ENCODE measurements at regions not wholly inside any gene's neighbourhood (a gene's known extent, or its start where the extent isn't known, plus 50 kb on each side); places are given as distances from the start of the nearest gene placed in this dataset.

DNA sequence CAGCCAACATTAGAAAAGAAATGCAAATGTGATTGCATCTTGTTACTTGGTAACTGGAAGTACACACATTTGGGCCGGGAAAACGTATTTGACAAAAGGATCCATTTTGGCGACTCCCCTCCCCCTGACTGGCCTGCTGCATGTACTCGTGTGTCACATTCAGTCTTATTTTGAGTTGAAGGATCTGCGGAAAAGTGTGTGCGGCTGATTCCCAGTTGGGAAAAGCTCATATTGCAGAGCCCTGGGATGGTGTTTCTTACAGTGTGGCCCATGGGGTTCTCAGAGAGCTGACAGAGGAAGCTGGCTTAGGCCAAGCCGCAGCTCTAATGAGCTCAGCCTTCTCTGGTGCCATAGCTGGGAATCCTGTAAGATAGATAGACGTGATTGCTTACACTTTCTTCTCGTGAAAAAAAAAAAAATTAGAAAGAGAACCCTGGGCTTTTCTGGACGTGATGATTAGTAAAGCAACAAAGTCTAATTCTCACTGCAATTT is 170.3 kb upstream of the ARGLU1 start:
- DNase-seq: no peak

DNA sequence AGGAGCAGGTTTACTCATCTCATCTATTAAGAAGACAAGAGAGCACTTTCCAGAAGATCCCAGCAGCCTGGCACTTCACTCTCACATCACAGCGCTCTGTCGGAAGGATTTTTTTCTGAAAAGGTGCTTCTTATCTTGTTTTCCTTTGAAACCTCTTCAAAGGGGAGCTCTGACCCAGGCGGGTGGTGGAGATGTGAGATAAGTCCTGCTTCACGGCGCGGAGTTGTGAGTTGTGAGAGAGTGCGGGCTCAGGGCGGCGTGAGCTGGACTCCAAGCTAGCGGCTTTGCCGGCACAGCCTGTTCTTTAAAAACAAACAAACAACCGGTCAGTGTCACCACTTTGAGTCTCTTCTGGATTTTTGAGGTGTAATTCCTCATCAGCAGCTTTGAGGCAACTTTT is 169.0 kb upstream of the ARGLU1 start:
- DNase-seq: no peak

DNA sequence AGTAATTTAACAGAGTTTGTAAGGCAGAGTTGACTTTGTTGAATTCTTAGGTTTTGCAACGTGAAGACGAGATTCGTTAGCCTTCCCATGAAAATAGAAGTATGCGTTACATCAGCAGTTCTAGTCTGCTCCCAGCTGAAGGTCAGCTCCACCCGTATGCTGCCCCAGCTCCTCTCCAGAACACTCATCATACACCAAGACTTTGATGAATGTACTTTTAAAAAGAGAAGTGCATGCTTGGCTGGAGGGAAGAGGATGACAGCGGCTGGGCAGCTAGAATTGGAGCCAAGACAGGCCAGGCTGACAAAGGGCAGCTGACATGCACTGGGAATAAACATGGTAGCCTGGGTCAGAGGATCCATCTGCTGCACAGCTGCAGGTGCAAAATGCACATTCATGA is 166.3 kb upstream of the ARGLU1 start:
- no peak for DNase-seq

DNA sequence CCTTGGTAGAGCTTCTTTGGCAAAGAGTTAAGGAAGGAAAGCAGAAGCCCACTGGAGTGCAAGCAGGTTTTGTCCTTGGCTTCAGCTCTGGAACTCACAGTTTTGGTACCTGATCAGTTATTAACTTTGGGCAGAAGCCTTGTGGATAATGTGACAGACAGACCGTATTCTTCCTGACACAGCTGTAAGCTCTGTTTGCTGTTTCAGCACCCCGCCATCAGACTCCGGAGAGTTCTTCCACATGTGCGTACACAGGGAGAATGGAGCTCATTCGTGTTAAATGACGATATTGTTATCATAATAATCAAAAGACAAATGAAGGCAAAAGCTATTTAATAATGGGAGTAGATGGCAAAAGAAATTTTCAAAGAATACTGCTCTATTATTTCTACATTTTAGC is 155.1 kb upstream of the ARGLU1 start:
- DNase-seq: no peak

DNA sequence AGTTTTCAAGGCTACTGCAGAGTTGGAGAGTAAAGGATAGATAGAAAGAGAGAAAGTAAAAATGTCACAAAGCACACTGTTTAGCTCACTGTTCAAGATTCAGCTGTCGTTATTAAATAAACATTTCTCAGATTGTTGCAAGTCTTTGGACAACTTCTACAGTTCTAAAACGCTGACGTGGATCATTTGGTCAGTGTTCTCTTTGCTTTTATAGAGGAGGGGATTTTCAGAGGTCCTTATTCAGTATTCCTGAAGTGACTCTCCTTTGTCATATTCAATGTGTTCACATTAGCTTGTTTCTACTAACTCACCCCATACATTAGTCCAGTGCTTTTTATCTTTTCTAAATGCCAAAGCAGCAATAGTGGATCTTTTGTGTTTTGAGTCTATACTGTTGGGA is 154.7 kb upstream of the ARGLU1 start:
- DNase-seq: no peak

DNA sequence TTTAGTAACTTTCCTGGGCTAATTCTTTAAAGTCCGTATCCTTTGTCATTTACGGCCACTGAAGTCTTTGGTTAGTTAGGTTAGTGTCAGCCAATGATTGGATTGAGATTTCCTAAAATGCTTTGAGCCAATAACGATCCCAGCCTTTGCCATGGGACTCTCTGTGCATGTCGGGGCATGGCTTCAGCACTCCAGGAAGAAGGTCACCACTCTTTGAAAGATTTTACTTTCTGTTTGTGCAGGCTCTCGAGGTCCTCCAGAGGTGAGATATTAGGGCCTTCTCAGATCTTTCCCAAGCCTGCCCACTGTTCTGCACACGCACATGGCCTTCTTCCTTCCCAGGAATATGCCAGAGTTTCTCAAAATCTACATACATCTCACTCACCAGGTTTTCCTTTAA is 153.7 kb upstream of the ARGLU1 start:
- no peak for DNase-seq

DNA sequence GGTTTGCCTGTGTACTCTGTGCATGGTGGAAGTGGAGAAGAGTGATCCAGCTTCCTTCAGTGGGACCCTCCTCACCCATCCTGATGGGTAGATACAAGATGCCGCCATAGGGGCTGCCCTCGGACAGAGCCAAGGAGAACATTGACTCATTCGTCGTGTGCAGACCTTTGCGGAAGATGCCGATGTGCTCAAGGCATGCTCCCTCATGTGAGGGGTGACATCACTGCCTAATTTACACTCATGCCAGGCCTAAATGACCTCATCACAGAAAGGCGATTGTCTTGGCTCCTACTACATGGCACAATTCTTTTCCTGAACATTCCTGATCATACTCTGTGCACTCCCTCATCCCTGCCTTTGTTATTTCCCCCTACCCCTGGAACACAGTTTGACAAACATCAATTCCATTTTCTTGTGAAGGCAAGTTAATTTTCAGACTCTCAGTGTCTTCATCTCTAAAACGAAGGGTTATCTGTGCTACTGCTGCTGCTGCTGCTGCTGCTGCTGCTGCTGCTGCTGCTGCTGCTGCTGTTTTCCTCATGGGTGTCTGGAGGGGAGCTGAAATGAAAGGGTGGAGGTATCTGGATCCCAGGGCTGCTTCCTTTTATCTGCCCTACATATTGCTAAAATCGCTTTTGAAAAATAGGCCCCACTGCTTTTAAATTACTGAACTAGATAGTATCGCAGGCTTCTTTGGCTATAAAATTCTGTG is 146.5 kb upstream of the ARGLU1 start:
- no peak for DNase-seq

DNA sequence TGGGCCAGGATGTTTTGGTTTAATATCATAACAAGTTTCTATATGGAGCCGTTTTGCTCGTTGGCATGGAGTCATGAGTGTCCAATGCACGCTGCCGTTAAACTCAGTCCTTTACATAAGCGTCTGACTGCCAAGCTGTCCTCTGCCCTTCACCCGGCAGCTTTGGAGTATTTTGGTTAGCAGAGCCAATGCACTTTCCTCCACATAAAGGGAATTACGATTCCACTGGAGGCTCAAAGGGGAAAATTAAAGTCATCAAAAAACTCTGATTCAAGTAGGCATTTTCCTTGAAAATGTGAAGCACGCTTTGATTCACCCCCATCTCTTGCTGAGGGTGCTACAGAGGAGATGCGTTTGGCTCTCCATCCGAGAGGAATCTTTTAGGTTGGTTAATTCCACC is 144.4 kb upstream of the ARGLU1 start:
- no peak for DNase-seq

DNA sequence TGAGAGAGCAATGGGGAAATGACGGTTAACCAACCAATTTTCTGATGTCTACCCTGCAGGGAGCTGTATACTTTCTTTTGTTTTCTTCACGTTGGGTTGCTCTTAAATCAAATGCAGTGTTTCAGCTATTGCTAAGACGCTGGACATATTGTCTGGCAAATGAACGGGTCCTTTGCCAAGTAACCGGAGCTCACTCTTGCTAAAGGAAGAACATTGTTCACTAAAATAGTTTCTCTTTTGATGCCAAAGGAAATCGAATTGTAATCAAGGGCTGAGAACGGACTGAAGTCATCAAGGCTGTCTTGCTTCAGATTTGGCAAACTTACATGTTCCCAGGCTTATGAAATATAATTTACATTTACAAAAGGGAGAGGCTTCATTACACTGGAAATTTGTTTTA is 142.3 kb upstream of the ARGLU1 start:
- DNase-seq: no peak

DNA sequence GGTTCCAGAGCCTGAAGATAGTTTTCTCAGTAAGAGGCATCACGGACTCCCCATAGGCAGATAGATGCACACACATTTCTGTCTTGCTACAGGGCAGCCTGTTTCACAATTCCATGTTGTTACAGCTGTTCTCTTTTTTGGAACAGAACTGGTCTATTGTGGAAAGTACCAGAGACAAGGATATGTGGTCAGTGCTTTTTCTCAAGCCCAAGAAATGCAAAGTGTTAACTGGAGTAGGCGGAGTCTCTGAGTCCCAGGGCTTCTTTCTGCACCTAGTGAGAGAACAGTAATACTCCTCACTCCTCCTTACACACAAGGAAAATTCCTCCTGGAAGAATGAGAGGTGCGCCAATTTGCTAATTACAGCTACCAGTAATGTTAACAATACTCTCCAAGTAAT is 141.6 kb upstream of the ARGLU1 start:
- no peak for DNase-seq

DNA sequence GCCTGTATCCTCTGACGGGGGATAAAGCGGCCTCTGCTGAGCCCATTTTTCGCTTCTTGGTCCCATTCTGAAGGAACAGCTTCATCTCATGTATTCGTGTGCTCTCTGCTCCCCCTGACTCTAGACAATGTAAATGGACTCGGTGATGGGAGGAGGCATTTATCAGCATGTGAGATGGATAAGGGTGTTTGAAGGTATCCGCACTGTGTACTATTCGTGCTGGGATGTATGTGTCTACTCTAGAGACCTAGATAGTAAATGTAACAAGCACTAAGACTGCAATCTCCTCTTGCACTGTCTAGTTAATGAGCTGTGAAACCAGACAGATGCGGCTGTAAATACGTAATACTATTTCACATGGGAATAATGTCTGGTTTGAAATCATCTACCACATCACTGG is 134.6 kb upstream of the ARGLU1 start:
- DNase-seq: no peak

DNA sequence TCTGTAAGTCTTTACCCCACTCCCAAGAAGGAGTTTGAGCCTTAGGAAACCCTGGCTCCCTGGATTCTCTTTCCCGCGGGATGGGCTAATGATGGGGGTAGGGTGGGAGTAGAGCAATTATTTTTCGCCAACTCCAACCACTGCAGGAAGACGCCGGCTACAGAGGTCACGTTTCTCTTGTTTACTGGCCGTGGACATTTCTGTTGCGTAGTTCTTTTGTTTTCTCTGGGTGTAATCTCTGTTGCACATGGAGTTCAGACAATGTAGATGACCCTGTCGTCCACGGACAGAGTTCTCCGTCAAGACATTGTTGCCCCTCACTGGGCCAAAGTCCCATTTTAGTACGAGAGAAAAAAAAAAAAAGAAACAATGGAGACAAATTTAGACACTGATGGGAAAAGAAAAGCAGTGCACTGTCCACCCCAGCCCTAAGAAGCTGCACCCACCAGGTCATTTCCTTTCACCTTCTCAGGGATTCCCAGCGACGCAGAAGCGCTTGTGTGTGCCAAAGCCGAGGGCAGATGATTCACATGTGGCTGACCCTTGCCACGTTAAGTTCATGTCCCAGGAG is 133.9 kb upstream of the ARGLU1 start:
- no peak for DNase-seq

DNA sequence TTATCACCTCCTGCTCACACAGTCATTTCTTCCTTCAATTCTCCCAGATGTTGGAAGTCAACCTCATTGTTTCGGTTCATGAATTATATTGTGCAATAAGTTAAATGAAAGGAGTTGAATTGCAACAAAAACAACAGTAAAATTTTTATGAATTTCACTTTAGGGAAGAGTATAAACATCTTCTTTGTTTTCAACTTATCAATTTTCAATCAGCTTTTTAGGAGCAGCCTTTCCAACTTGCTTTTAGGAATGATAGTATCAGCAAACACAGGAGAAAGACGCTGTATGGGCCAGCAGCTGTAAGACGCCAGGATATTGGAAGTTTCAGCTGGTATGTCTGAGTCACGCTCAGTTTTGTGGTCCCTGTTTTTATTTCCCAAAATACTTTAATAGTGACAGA is 132.5 kb upstream of the ARGLU1 start:
- no peak for DNase-seq

DNA sequence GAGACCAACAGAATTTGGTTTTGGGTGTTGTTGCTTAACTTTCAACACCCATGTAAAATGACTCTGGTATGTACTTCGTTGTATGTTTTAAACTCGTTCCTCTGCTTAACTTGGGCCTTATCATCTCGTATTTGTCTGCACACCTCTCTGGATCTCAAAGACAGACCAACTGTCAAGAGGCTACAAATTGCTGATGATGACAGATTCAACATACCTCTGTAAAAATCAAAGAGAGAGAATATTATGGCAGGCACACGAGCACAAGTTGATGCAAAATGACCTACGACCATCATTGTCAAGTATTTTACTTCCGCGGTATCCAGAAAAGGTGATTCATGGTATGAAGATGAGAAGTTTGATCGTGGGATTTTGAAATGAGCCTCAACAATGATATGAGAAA is 132.1 kb upstream of the ARGLU1 start:
- no peak for DNase-seq

DNA sequence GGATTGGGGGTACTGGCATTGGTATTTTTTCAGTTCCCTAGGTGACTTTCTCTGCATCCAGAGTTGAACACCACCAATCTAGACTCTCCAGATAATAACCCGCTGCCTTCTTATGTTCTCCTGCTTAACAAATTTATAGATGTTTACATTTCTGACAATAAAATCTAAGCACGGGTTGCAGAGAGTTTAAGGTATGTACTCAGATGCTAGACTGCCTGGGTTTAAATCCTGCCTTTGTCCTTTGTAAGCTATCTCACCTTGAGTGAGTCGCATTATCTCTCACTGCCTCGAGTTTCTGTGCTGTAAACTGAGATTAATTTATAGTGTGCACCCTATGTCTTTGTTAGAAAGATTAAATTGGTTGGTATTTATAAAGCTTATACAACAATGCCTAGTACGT is 131.4 kb upstream of the ARGLU1 start:
- no peak for DNase-seq

DNA sequence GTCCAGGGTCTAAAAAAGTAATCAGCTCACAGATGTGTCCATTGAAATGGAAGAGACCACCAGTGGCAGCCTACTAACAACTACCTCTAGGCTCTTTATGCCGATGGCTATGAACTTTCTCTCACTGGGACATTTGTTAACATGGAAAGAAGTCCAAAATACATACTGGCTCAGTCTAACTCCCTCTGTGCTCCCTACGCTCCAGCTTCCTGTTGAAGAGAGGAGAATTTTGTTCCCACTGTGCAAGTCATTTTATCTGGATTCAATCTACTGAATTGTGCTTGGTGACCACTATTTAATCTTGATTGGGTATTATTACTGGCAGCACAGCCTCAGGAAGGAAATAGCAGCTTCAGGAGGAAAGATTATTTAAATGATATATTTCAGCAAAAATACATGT is 128.8 kb upstream of the ARGLU1 start:
- DNase-seq: no peak

DNA sequence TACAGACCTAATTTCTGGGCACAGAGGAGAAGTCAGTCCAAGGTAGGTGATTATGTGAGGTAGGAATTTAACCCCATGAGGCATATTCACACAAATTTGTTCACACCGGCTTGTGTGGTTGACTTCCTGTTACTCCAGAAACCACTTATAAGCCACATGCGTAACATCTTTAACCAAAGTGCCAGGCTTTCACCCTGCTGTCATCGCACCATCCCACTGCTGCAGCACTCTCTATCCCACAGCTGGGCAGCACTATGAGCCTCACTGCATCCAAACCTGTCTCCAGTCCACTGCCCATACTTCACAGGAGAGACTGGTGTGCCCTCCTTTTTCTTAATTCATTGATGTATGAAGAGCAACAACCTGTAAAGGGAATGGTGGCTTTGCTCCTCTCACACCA is 128.2 kb upstream of the ARGLU1 start:
- no peak for DNase-seq

DNA sequence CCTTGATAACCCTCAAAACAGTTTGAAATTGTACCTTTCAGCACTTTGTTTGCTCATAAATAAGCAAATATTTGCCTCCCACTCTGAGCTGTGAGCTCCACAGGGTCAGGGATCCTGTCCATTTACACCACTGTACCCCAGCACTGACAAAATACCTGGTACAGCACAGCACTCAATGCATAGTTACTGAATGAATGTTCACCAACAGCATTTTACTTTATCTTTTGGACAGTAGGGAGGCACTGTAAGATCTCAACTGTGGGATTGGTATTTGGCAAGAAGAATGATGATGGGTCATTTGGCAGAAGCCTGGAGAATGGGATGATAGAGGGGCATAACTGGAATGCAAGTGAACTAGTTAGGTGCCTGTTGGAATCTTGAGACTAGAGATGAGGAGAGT is 127.2 kb upstream of the ARGLU1 start:
- no peak for DNase-seq

DNA sequence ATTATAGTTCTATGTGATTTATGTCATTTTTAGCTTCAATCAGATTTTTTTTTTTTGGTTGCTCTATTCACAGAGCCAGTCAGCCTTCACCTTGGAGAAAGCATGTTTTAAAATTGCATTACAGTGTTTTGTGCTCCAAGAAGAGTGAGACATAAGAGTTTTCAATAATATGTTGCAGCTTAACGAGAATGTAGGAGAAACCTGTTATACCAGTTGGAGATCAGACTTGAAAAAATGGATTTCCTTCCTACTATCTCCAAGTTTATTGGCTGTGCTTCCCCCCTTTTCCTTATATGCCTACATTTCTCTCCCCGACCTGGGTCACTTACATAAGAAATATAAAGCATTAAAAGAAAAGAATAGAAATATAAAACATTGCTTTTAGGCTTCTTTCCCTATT is 123.9 kb upstream of the ARGLU1 start:
- no peak for DNase-seq

DNA sequence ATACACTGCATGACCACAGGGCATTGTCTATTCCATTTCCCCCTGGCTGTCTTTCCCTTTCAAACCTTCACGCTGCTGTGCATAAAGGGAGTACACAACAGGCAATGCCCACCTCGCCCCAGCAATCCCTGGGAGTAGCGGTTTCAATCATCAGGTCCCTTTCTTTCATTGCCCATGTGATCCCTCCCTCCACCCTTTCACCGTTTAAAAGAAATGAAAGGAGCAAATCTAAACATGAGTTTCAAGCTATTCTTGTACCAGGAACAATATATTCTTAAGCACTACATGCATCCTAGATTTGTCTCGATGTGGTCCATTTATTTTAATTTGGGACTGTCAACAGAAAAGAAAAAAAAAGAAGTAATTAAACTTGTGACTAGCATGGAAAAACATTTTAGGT is 123.4 kb upstream of the ARGLU1 start:
- no peak for DNase-seq

DNA sequence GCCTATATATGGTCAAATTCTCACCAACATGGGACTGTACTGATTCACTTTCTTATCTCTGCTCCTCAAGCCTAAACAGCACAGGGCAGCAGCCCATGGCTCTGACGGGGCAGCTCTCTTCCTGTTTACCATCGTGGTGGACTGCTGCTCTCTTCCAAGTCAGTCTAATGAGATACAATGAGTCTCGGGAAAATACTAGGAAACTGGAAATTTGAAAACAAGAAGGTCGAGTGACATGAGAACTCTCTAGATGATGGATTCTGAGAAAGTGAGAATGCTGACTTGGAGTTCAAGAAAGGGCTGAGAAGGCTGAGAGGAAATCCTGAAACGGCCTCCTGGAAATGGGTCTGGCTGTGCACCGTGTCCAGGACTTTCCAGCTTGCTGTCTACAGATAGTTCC is 122.8 kb upstream of the ARGLU1 start:
- DNase-seq: no peak

DNA sequence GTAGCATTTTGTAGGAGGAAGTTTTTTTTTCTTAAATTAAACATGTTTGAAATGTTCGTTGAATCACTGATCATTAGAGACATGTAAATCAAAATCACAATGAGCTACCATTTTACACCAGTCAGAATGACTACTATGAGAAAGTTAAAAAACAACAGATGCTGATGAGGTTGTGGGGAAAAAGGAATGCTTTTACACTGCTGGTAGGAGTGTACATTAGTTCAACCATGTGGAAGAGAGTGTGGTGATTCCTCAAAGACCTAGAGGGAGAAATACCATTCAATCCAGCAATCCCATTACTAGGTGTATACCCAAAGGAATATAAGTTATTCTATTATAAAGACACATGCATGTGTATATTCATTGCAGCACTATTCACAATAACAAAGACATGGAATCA is 122.0 kb upstream of the ARGLU1 start:
- DNase-seq: no peak

DNA sequence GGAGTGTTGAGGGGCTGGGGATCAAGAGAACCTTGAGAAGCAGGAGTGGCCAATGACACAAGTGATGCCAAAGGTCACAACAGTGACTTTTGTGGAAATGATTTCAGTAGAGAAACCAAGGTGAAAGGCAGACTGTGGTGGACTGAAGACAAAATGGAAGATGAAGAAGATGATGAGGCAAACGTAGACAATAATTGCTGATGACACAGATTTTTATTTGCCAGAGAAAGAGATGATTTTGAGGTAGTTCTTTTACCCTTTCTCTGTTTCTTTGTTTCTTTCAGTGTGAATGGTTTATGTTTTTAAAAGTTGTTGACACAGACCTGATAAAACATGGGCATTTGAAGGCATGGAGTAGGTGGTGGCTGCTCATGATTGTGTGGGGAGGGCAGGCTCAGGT is 121.0 kb upstream of the ARGLU1 start:
- DNase-seq: no peak

DNA sequence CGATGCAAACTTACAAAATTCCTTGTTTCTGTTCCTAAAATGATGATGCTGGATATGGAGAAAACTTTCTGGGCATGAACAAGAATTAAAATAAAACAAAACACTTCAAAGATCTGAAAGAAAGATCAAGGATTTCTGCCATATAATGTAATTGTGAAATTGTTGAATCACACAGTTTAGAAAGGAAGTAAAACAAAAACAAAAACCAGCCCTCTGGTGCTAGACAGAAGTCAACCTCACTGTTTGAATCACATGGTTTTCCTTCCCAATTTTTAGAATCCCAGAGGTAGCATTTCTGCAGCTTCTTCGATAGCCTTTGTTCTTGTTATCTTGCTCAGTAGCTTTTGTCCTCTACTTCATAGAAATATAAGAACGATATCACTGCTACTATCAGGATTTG is 118.2 kb upstream of the ARGLU1 start:
- no peak for DNase-seq

DNA sequence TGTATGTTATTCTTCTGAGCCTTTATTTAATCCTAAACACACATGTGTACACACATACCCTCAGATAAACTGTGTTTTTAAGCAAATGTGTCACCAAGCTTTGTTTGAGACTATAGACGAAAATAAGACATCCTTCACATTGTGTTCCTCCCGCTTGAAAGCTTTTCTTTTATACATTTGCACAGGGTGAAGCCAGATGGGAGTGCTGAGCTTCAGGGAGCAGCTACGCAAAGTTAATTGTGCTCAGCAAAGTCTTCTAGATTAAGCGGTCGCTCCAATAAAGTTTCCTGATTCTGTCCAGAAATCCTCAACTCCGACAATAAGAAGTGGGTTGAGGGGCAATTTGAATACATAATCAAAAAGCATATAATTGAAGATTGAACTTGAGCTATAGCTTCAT is 117.2 kb upstream of the ARGLU1 start:
- no peak for DNase-seq

All from NCI-H446 treated with DMSO at 0.1 percent for 48 hours (cell line).